SU-DHL-6 (cell line): ENCODE measurements at regions not wholly inside any gene's neighbourhood (a gene's known extent, or its start where the extent isn't known, plus 50 kb on each side); places are given as distances from the start of the nearest gene placed in this dataset.

Experiments used
- H2AFZ ChIP-seq: fragments of 200-600 bp; sonication (generic); 2 replicates; pipeline ENCODE4 v1.6.1; 2014; ENCODE audit warnings: low read depth, mild to moderate bottlenecking, moderate library complexity, mixed read lengths, antibody characterized with exemption, low read length; ENCODE audit not compliant: severe bottlenecking
- H3F3A ChIP-seq: fragments of 200-600 bp; shearing (Covaris generic); 2 replicates; pipeline ENCODE4 v1.6.0; 2016; ENCODE audit warnings: antibody characterized with exemption, mild to moderate bottlenecking; ENCODE audit not compliant: insufficient read depth
- H3K27ac ChIP-seq: fragments of 200-600 bp; sonication (generic); 2 replicates; pipeline ENCODE4 v1.5.1; 2016; ENCODE audit warnings: low read depth, mild to moderate bottlenecking, low read length, moderate library complexity, mixed read lengths
- H3K27me3 ChIP-seq: fragments of 200-600 bp; sonication (generic), shearing (Covaris generic); 2 replicates; pipeline ENCODE4 v1.6.0; 2014; ENCODE audit warnings: mild to moderate bottlenecking, low read length
- H3K36me3 ChIP-seq: fragments of 200-600 bp; sonication (generic); 2 replicates; pipeline ENCODE4 v1.6.1; 2014; ENCODE audit warnings: mild to moderate bottlenecking, low read length, mixed read lengths
- H3K4me2 ChIP-seq: fragments of 300-600, 200-600 bp; shearing (Covaris generic), sonication (generic); 2 replicates; pipeline ENCODE4 v1.6.0; 2014; ENCODE audit warnings: low read length, low read depth, mild to moderate bottlenecking; ENCODE audit not compliant: poor library complexity, severe bottlenecking
- H3K4me3 ChIP-seq: fragments of 200-600 bp; sonication (generic); 2 replicates; pipeline ENCODE4 v1.5.1; 2014; ENCODE audit warnings: antibody characterized with exemption, low read length, mild to moderate bottlenecking, mixed read lengths; ENCODE audit not compliant: insufficient read depth, poor library complexity, severe bottlenecking
- H3K79me2 ChIP-seq: fragments of 200-600 bp; sonication (generic); 2 replicates; pipeline ENCODE4 v1.6.1; 2014; ENCODE audit warnings: mild to moderate bottlenecking, low read length, moderate library complexity; ENCODE audit not compliant: insufficient read depth
- H3K9ac ChIP-seq: fragments of 200-600 bp; sonication (generic); 2 replicates; pipeline ENCODE4 v1.7.0; 2014; ENCODE audit warnings: mild to moderate bottlenecking, low read length
- H3K9me2 ChIP-seq: fragments of 200-600 bp; sonication (generic); replicated peaks from 2 replicates; pipeline ENCODE4 v1.6.1; 2014; ENCODE audit warnings: low read length; ENCODE audit not compliant: insufficient read depth
- H3K9me3 ChIP-seq: fragments of 200-600 bp; sonication (generic); 2 replicates; pipeline ENCODE4 v1.6.1; 2014; ENCODE audit warnings: low read length, mixed read lengths; ENCODE audit not compliant: insufficient read depth
- H4K20me1 ChIP-seq: fragments of 200-600 bp; sonication (generic); 2 replicates; pipeline ENCODE4 v1.6.1; 2014; ENCODE audit warnings: low read depth, mild to moderate bottlenecking, antibody characterized with exemption, low read length, moderate library complexity, mixed read lengths
- EZH2phosphoT487 ChIP-seq: fragments of 200-600 bp; sonication (generic), shearing (Covaris generic); conservative IDR thresholded peaks from 2 replicates; pipeline ENCODE4 v1.6.1; 2018; ENCODE audit warnings: mild to moderate bottlenecking, antibody characterized with exemption, low read length, moderate library complexity, mixed read lengths
- TF ChIP-seq, protein P1 (sequence below): fragments of 200-600 bp; sonication (generic); IDR thresholded peaks from one replicate; pipeline ENCODE4 v1.5.1; 2017; ENCODE audit warnings: antibody characterized with exemption, mild to moderate bottlenecking, low read length, moderate library complexity; ENCODE audit not compliant: insufficient read depth, poor library complexity, severe bottlenecking

DNA sequence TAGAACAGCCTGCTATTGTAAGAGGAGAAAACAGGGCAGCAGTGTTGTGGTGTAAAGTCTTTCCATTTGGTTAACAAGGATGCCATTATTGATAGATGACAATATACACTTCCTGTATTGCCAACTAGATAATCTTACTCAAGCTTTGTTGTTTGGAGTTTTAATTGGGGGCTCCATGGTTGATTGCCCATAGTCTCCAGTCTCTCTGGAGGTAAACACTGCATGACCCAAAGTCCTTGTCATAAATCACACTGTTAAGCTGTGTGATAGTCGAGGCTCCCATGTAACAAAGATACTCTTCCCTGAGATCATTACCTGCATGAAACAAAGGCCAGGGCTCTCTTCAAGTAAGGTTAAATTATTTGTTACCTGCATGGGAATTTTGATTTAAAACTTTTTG is 394.6 kb downstream of the C4orf33 start:
- Histone ChIP-seq H3K9me3 (no peaks in the 10 kb centered on the region), H3K79me2 (no peaks in the 10 kb centered on the region), H2AFZ (no peak overlapping the region), H3K27ac (no peak overlapping the region), H3K9ac (no peak overlapping the region), H3K4me2 (no peak overlapping the region), H3K36me3 (no peaks in the 10 kb centered on the region), H3K4me3 (no peak overlapping the region), H3K27me3 (no peaks in the 10 kb centered on the region), H4K20me1 (no peaks in the 10 kb centered on the region), H3F3A (no peaks in the 10 kb centered on the region), H3K9me2 (no peaks in the 10 kb centered on the region)
- TF ChIP-seq EZH2phosphoT487 = no peak
- TF ChIP-seq, protein P1, sequence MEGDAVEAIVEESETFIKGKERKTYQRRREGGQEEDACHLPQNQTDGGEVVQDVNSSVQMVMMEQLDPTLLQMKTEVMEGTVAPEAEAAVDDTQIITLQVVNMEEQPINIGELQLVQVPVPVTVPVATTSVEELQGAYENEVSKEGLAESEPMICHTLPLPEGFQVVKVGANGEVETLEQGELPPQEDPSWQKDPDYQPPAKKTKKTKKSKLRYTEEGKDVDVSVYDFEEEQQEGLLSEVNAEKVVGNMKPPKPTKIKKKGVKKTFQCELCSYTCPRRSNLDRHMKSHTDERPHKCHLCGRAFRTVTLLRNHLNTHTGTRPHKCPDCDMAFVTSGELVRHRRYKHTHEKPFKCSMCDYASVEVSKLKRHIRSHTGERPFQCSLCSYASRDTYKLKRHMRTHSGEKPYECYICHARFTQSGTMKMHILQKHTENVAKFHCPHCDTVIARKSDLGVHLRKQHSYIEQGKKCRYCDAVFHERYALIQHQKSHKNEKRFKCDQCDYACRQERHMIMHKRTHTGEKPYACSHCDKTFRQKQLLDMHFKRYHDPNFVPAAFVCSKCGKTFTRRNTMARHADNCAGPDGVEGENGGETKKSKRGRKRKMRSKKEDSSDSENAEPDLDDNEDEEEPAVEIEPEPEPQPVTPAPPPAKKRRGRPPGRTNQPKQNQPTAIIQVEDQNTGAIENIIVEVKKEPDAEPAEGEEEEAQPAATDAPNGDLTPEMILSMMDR = no peak

DNA sequence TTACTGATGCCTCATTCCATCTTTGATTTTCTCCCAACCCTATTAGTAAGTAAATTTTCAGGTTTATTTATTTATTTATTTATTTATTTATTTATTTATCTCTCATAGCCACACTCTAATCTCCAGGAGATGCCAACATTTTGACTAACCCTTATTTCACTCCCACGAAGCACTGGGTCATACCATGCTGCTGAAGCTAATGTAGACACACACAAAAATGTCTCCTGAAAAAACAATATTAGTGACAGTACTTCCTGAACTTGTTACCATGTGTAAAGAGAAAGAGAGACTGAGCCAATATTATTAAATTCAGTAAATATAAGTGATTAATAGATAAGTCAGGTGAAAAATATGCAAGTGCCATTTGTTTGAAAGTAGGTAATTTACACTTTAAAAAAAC is 402.7 kb downstream of the C4orf33 start:
- TF ChIP-seq, protein P1 = no peak
- TF ChIP-seq EZH2phosphoT487 = no peak
- no peaks in the 10 kb centered on the region for H3K79me2 ChIP-seq
- no peak overlapping the region for H2AFZ ChIP-seq
- no peak overlapping the region for H3K9ac ChIP-seq
- no peaks in the 10 kb centered on the region for H4K20me1 ChIP-seq
- H3K27me3 ChIP-seq = no peaks in the 10 kb centered on the region
- no peaks in the 10 kb centered on the region for H3K36me3 ChIP-seq
- H3K27ac ChIP-seq = no peak overlapping the region
- H3K4me3 ChIP-seq = no peak overlapping the region
- no peaks in the 10 kb centered on the region for H3K9me2 ChIP-seq
- H3F3A ChIP-seq = no peaks in the 10 kb centered on the region
- no peak overlapping the region for H3K4me2 ChIP-seq
- no peaks in the 10 kb centered on the region for H3K9me3 ChIP-seq

DNA sequence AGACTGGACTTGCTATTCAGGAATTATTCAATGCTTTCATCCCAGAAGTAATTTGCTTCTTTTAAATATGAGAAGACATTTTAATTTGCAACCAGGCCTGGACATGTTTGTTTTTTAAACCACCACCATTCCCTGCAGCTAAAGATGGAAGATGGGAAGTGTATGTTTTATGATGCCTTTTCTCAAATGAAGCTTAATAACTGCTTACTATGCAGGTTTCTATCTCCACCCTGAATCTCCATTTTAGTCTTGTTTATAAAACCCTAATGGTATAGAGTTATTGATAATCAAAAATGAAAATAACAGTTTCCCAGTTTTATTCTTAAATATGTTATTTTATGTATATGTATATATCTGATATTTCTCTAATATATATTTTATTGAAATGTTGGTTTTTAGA is 418.9 kb downstream of the C4orf33 start:
- no peaks in the 10 kb centered on the region for H3F3A ChIP-seq
- no peaks in the 10 kb centered on the region for H3K79me2 ChIP-seq
- H3K4me3 ChIP-seq = no peak overlapping the region
- no peak overlapping the region for H3K4me2 ChIP-seq
- H3K9me3 ChIP-seq = no peaks in the 10 kb centered on the region
- H3K9me2 ChIP-seq = no peaks in the 10 kb centered on the region
- H3K9ac ChIP-seq = no peak overlapping the region
- no peak for TF ChIP-seq EZH2phosphoT487
- TF ChIP-seq, protein P1 = no peak
- no peak overlapping the region for H3K27ac ChIP-seq
- no peaks in the 10 kb centered on the region for H4K20me1 ChIP-seq
- H3K36me3 ChIP-seq = no peaks in the 10 kb centered on the region
- H2AFZ ChIP-seq = no peak overlapping the region
- H3K27me3 ChIP-seq = no peaks in the 10 kb centered on the region

DNA sequence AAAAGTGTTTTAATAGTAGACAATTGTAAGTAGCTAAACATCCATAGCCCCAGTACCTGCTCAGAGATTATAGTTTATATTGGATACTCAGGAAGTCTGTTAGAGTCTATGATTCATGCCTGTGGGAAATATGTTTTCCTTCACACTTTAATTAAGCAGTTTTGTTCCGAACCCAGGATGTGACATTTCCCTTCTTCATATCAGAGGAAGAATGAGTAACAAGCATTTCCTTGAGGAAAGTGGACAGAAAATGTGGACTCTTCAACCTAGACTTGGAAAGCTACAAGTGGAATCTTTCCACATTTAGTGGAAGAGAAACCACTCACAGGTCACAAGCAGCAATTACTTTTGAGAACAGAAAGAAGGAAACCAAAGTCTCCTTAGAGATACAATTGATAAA is 419.4 kb downstream of the C4orf33 start:
- H3F3A ChIP-seq = no peaks in the 10 kb centered on the region
- H3K79me2 ChIP-seq = no peaks in the 10 kb centered on the region
- no peak overlapping the region for H3K4me3 ChIP-seq
- H3K27me3 ChIP-seq = no peaks in the 10 kb centered on the region
- H3K27ac ChIP-seq = no peak overlapping the region
- no peaks in the 10 kb centered on the region for H3K36me3 ChIP-seq
- TF ChIP-seq, protein P1 = no peak
- TF ChIP-seq EZH2phosphoT487 = no peak
- H4K20me1 ChIP-seq = no peaks in the 10 kb centered on the region
- no peak overlapping the region for H3K4me2 ChIP-seq
- no peak overlapping the region for H2AFZ ChIP-seq
- H3K9me3 ChIP-seq = no peaks in the 10 kb centered on the region
- H3K9ac ChIP-seq = no peak overlapping the region
- no peaks in the 10 kb centered on the region for H3K9me2 ChIP-seq
